Calu3 (cell line): ENCODE measurements at regions not wholly inside any gene's neighbourhood (a gene's known extent, or its start where the extent isn't known, plus 50 kb on each side); places are given as distances from the start of the nearest gene placed in this dataset.
A peak's percentile ranks its signal among the peaks of the same experiment; 100 is the strongest.

ENCODE experiments used
- BruUV-seq: library from RNA; stranded (reverse); fragments of 400-500 nt; replicated peaks from 2 replicates; lab custom pipeline; 2021; lab: Mats Ljungman, UMichigan
- CTCF ChIA-PET: fragments of 300-600 bp; sonication (Branson Sonifier 250); formaldehyde crosslinking; loops from one replicate; lab custom pipeline; 2022; ENCODE audit warnings: antibody characterized with exemption; lab: Charles Lee
- DNase-seq: peaks from one replicate; pipeline ENCODE4 v3.0.0; 2022
- H3K27ac Mint-ChIP-seq: one replicate; pipeline ENCODE4 v1.8.0; 2022; ENCODE audit warnings: mixed read lengths; ENCODE audit not compliant: unreplicated experiment
- H3K27me3 Mint-ChIP-seq: one replicate; pipeline ENCODE4 v1.8.0; 2022; ENCODE audit warnings: mixed read lengths; ENCODE audit not compliant: unreplicated experiment
- H3K36me3 Mint-ChIP-seq: one replicate; pipeline ENCODE4 v1.8.0; 2022; ENCODE audit warnings: mild to moderate bottlenecking, moderate library complexity, mixed read lengths; ENCODE audit not compliant: insufficient read depth, unreplicated experiment
- H3K4me1 Mint-ChIP-seq: one replicate; pipeline ENCODE4 v1.8.0; 2022; ENCODE audit warnings: mild to moderate bottlenecking, low read depth, mixed read lengths; ENCODE audit not compliant: unreplicated experiment
- H3K4me3 Mint-ChIP-seq: one replicate; pipeline ENCODE4 v1.8.0; 2022; ENCODE audit warnings: mild to moderate bottlenecking, low read depth, moderate library complexity, mixed read lengths; ENCODE audit not compliant: unreplicated experiment
- H3K9me3 Mint-ChIP-seq: one replicate; pipeline ENCODE4 v1.8.0; 2022; ENCODE audit warnings: low read depth, mixed read lengths; ENCODE audit not compliant: unreplicated experiment
- intact Hi-C: fragments of 100-400 bp; cut with micrococcal nuclease; formaldehyde crosslinking; loops from one replicate; pipeline ENCODE4 v1.10.0; 2022; ENCODE audit not compliant: unreplicated experiment
- TF ChIP-seq, protein P1 (sequence below): fragments of 200-600 bp; IDR thresholded peaks from one replicate; pipeline ENCODE4 v1.8.0; 2022; ENCODE audit warnings: antibody characterized with exemption; ENCODE audit not compliant: unreplicated experiment

DNA sequence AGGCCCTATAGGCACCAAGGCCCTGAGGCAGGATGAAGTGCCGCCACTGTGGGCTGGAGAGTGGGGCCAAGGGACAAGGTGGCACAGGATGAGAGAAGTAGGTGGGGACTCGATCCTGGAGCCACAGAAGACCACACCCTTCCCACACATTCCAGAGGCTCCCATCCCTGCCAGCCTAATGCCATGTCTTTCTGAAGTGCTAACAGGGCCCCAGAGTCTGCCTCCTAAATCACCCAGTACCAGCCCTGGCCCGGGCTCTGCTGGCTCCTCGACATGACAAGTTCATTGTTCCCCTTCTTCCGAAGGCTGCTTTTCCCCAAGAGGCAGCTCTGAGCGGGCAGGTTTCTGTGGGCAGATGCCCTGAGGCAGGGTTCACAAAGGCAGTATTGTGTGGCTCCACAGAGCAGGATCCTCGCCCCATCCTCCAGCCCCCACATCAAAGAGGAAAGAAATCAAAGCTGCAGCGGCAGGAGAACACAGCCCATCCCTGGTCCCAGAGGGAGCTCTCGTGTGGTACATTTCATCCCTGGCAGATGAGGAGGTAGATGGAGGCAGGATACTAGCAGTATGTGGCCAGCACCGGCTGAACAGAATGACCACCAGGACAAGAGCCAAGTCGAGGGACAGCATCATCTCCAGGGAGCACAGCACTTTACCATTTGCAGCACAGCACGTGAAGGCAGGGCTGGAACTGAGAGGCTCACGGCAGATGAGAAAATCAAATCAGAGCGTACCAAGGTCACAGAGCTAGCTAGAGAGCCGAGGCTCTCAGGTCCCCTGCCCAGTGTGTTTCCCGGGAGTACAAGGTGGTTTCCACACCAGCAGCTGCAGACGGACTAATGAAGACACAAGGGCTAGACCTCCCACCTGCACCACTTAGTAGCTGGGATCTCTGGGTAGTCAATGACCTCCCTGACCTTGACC lies 64.8 kb downstream of the SYF2 start:
- intact Hi-C loops, result no loop called here
- CTCF ChIA-PET, result no interaction called here

DNA sequence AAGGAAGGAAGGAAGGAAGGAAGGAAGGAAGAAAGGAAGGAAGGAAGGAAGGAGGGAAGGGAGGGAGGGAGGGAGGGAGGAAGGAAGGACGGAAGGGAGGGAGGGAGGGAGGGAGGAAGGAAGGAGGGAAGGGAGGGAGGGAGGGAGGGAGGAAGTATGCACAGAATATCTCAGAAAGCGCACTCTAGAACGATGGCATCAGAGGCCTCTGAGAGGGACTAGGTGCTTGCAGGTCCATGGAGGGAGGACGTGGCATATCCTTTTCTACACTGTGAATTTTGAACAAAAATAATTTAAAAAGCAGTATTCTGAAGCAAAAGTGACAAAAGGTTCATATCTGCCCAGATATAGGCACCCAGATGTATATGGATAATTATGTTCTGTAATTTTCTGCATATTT lies 65.5 kb downstream of the SYF2 start:
- intact Hi-C loops, result no loop called here
- Mint-ChIP-seq H3K4me1 (peaks cover 18% of the 10 kb centered on the region), H3K36me3 (no peaks in the 10 kb centered on the region), H3K27ac (no peak overlapping the region), H3K4me3 (no peak overlapping the region), H3K27me3 (no peaks in the 10 kb centered on the region), H3K9me3 (no peaks in the 10 kb centered on the region)
- BruUV-seq, result no TSS peak
- CTCF ChIA-PET, result no interaction called here
- DNase-seq, result no peak
- TF ChIP-seq, protein P1, sequence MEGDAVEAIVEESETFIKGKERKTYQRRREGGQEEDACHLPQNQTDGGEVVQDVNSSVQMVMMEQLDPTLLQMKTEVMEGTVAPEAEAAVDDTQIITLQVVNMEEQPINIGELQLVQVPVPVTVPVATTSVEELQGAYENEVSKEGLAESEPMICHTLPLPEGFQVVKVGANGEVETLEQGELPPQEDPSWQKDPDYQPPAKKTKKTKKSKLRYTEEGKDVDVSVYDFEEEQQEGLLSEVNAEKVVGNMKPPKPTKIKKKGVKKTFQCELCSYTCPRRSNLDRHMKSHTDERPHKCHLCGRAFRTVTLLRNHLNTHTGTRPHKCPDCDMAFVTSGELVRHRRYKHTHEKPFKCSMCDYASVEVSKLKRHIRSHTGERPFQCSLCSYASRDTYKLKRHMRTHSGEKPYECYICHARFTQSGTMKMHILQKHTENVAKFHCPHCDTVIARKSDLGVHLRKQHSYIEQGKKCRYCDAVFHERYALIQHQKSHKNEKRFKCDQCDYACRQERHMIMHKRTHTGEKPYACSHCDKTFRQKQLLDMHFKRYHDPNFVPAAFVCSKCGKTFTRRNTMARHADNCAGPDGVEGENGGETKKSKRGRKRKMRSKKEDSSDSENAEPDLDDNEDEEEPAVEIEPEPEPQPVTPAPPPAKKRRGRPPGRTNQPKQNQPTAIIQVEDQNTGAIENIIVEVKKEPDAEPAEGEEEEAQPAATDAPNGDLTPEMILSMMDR, result no peak

More for the DNA sequence above, 64.8 kb downstream of the SYF2 start:
- H3K27ac Mint-ChIP-seq, result peak overlapping the region; percentile 42
- no peak overlapping the region for H3K4me3 Mint-ChIP-seq
- peaks cover 18% of the 10 kb centered on the region for H3K4me1 Mint-ChIP-seq
- no peaks in the 10 kb centered on the region for H3K36me3 Mint-ChIP-seq
- peak; percentile 55 for DNase-seq
- no peaks in the 10 kb centered on the region for H3K9me3 Mint-ChIP-seq
- TF ChIP-seq, protein P1, result no peak
- no TSS peak for BruUV-seq
- H3K27me3 Mint-ChIP-seq, result no peaks in the 10 kb centered on the region

DNA sequence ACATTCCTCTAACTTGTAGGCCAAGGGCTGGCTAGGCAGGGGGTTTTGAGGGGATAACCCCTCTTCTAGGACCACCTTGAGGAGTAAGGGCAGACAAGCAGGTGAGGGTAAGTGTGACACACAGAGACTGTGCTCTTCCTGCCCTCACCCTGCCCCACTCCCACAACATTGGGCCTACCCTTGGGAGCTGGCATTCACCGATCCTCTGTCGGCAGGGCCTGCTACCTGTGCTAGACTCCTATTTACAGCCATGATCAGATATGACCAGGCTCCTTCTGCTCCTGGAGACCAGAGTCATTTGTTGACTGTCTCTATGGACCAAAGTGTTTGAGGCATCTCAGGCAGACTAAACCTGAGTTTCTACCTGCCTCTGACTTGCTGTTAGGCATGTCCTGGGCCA lies 68.3 kb downstream of the SYF2 start:
- no peaks in the 10 kb centered on the region for H3K9me3 Mint-ChIP-seq
- intact Hi-C loops, result no loop called here
- TF ChIP-seq, protein P1, result no peak
- CTCF ChIA-PET, result no interaction called here
- H3K27me3 Mint-ChIP-seq, result no peaks in the 10 kb centered on the region
- no TSS peak for BruUV-seq
- peaks cover 18% of the 10 kb centered on the region for H3K4me1 Mint-ChIP-seq
- no peak overlapping the region for H3K4me3 Mint-ChIP-seq
- H3K27ac Mint-ChIP-seq, result no peak overlapping the region
- no peak for DNase-seq
- H3K36me3 Mint-ChIP-seq, result no peaks in the 10 kb centered on the region

DNA sequence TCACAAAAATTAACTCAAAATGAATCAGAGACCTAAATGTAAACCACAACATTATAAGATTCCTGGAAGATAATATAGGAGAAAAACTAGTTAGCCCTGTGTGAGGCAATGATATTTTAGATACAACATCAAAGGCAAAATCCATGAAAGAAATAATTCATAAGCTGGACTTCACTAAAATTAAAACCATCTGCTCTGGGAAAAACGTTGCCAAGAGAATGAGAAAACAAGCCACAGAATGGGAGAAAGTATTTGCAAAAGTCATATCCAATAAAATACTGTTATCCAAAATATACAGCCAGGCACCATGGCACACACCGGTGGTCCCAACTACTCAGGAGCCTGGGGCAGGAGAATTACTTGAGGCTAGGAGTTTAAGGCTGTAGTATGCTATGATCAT lies 70.3 kb downstream of the SYF2 start:
- Mint-ChIP-seq H3K9me3 (no peaks in the 10 kb centered on the region), H3K27me3 (no peaks in the 10 kb centered on the region), H3K4me1 (peaks cover 3% of the 10 kb centered on the region), H3K4me3 (no peak overlapping the region), H3K36me3 (no peaks in the 10 kb centered on the region), H3K27ac (no peak overlapping the region)
- no TSS peak for BruUV-seq
- DNase-seq, result no peak
- CTCF ChIA-PET, result no interaction called here
- intact Hi-C loops, result no loop called here
- TF ChIP-seq, protein P1, result no peak
